Mucosa of descending colon (tissue), 3 donors: ENCODE measurements at regions not wholly inside any gene's neighbourhood (a gene's known extent, or its start where the extent isn't known, plus 50 kb on each side); places are given as distances from the start of the nearest gene placed in this dataset.

Source experiments
- ATAC-seq: fragments of 200-7000 bp; cut with Tn5 transposase; one replicate; pipeline ENCODE4 v1.9.1; 2020; ENCODE audit warnings: mild to moderate bottlenecking, moderate library complexity
- DNase-seq, 3 donors: peaks; one replicate each; pipeline ENCODE4 v3.0.0-alpha.2; 2020
- H3K36me3 ChIP-seq: fragments of 200-600 bp; one replicate; pipeline ENCODE4 v1.8.0; 2021; ENCODE audit warnings: low read depth, mild to moderate bottlenecking
- H3K4me1 ChIP-seq: fragments of 200-600 bp; one replicate; pipeline ENCODE4 v1.8.0; 2021; ENCODE audit warnings: low read depth, mild to moderate bottlenecking
- H3K4me3 ChIP-seq: fragments of 200-600 bp; one replicate; pipeline ENCODE4 v1.8.0; 2021; ENCODE audit warnings: mild to moderate bottlenecking
- H3K9me3 ChIP-seq: fragments of 200-600 bp; one replicate; pipeline ENCODE4 v1.8.0; 2021; ENCODE audit warnings: mild to moderate bottlenecking
- intact Hi-C, 2 donors: fragments of 100-400 bp; cut with DNase I in 1 of 2; cut with micrococcal nuclease in 1 of 2; formaldehyde crosslinking; loops; one replicate each; pipeline versions ENCODE4 v1.11.0 to v1.11.1; 2022; cut with DNase I, micrococcal nuclease
- TF ChIP-seq, protein P1 (sequence below): fragments of 200-600 bp; IDR thresholded peaks from one replicate; pipeline ENCODE4 v1.8.0; 2022; ENCODE audit warnings: antibody characterized with exemption, mild to moderate bottlenecking
- donor health status: DM: no; HTN: no; CAD: no; lungs with moderate emphysema.
- donor health status: DM: no; HTN: no; CAD: no.
- donor health status: DM: no; HTN: yes; CAD: no.

DNA sequence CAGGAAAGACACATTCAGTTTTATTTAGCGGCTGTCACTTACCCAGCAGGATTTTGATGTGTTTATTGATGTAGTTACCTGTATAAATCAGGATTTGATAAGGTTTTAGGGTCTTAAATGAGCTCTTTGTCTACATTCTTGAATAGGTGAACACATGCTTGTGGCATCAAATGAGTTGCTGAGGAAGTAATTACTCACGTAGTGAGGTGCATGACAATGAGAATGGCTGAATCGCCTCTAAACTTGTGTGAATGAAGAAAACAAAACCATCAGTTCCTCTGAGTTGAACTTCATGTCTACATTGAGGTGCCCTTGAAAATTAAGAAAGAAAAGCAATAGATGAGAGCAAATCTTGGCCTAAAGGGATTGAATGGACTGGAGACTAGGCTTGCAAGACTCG lies 245.6 kb upstream of the SATB1 start:
- H3K36me3 ChIP-seq, result no peaks in the 10 kb centered on the region
- DNase-seq (no peak), ATAC-seq (no peak)
- TF ChIP-seq, protein P1, sequence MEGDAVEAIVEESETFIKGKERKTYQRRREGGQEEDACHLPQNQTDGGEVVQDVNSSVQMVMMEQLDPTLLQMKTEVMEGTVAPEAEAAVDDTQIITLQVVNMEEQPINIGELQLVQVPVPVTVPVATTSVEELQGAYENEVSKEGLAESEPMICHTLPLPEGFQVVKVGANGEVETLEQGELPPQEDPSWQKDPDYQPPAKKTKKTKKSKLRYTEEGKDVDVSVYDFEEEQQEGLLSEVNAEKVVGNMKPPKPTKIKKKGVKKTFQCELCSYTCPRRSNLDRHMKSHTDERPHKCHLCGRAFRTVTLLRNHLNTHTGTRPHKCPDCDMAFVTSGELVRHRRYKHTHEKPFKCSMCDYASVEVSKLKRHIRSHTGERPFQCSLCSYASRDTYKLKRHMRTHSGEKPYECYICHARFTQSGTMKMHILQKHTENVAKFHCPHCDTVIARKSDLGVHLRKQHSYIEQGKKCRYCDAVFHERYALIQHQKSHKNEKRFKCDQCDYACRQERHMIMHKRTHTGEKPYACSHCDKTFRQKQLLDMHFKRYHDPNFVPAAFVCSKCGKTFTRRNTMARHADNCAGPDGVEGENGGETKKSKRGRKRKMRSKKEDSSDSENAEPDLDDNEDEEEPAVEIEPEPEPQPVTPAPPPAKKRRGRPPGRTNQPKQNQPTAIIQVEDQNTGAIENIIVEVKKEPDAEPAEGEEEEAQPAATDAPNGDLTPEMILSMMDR, result no peak
- intact Hi-C loops, result no loop called here
- H3K4me1 ChIP-seq, result no peaks in the 10 kb centered on the region
- H3K9me3 ChIP-seq, result no peaks in the 10 kb centered on the region
- H3K4me3 ChIP-seq, result no peak overlapping the region

DNA sequence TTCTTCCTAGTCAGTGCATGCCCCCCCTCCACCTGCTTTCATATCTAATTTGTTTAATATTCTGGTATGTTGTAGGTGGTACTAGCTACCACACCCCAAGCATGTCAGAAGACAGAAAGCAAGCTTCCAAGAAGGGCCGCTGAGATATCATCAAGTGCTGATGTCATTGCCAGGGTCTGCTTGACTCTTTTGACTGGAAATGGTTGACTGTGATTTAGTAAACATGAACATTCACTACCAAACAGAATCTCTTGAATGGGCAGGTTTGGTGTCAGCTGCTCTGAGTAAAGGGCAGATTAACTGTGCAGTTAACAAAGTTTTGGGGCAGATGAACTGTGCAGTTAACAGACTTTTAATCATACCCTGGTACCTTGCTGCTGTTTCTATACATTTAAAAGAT lies 244.2 kb upstream of the SATB1 start:
- TF ChIP-seq, protein P1, result no peak
- intact Hi-C loops, result no loop called here
- ATAC-seq (no peak), DNase-seq (no peak)
- no peaks in the 10 kb centered on the region for H3K36me3 ChIP-seq
- H3K4me3 ChIP-seq, result no peak overlapping the region
- no peaks in the 10 kb centered on the region for H3K9me3 ChIP-seq
- H3K4me1 ChIP-seq, result no peaks in the 10 kb centered on the region

DNA sequence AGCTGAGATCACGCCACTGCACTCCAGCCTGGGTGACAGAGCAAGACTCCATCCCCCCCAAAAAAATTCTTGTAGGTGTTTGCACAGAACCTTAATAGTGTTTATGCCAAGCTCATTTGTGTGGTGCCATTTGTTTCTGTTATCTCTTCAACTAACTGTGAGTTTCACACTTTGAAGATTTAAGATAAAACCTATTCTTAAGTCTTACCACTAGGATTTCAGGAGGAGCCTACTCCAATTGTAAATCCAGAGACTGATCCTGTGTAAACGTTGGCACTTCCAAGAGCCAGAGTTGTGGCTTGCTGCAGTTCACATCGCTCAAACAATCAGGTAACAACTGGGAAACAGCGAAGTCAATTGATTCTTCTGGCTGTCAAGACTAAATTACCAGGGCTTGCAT lies 242.4 kb upstream of the SATB1 start:
- TF ChIP-seq, protein P1, result no peak
- Histone ChIP-seq H3K36me3 (no peaks in the 10 kb centered on the region), H3K9me3 (no peaks in the 10 kb centered on the region), H3K4me1 (no peaks in the 10 kb centered on the region), H3K4me3 (no peak overlapping the region)
- intact Hi-C loops, result no loop called here
- DNase-seq, result no peak
- ATAC-seq, result no peak

DNA sequence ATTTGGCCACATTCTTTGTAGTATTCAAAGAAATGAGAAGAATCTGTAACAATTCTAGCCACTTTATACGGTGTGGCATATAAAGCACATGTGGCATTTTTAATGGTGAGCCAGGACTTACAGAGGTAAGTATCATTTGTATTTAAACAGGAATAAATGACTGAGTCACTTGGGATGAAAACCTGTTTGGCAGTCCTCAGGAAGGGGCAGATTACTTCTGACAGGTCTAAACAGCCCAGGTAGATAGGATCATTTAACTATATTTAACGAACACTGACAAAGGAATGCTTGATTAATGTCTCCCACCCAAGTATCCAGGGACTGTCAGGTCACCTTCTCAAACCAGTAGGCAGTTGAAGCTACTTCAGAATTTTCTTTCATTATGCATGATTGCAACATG lies 241.5 kb upstream of the SATB1 start:
- no peak for ATAC-seq
- intact Hi-C loops, result no loop called here

DNA sequence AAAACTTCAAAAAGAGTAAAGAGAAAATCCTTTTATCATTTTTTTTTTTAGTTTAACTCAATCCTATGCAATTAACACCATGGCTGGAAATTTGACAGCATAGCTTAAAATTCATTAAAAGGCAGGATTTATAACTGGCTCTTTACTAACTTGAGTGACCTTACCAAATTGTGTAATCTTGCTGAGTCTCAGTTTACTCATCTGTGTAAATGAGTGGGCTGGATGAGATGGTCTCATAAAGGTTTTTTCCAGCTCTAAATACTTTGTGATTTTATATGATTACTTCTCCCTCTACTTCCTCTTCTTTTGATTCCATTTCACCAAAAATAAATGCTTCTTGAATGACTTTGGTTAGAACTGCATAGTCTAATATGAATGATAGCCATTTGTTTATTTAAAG lies 234.9 kb upstream of the SATB1 start:
- Histone ChIP-seq H3K9me3 (no peaks in the 10 kb centered on the region), H3K36me3 (no peaks in the 10 kb centered on the region), H3K4me1 (no peaks in the 10 kb centered on the region), H3K4me3 (no peak overlapping the region)
- TF ChIP-seq, protein P1, result no peak
- intact Hi-C loops, result no loop called here
- DNase-seq (no peak), ATAC-seq (no peak)

More for the DNA sequence above, 241.5 kb upstream of the SATB1 start:
- H3K36me3 ChIP-seq, result no peaks in the 10 kb centered on the region
- TF ChIP-seq, protein P1, result no peak
- H3K4me3 ChIP-seq, result no peak overlapping the region
- DNase-seq, result no peak
- no peaks in the 10 kb centered on the region for H3K4me1 ChIP-seq
- no peaks in the 10 kb centered on the region for H3K9me3 ChIP-seq
